ENCODE measurements at regions not wholly inside any gene's neighbourhood (a gene's known extent, or its start where the extent isn't known, plus 50 kb on each side); places are given as distances from the start of the nearest gene placed in this dataset.

DNA sequence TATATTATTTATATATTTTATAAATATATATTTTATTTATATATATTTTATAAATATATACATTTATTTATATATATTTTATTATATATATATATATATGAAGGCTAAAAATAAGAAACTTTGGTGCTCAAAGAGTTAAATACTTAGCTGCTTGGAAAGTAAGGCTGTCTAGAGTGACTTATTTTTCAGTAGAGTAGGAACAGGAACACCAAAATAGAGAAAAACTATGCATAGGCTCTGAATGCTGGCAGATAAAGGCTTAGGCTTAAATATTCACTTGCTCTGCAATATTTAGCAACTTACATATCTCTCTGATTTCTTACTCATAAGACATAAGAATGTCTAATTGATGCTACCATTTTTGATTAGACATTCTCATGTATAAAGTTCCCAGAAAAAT, 991.2 kb downstream of the VRK1 start:
- no peak overlapping the region for H3K27ac Mint-ChIP-seq (ENCODE audit: unreplicated experiment)
- TF ChIP-seq, protein P1, sequence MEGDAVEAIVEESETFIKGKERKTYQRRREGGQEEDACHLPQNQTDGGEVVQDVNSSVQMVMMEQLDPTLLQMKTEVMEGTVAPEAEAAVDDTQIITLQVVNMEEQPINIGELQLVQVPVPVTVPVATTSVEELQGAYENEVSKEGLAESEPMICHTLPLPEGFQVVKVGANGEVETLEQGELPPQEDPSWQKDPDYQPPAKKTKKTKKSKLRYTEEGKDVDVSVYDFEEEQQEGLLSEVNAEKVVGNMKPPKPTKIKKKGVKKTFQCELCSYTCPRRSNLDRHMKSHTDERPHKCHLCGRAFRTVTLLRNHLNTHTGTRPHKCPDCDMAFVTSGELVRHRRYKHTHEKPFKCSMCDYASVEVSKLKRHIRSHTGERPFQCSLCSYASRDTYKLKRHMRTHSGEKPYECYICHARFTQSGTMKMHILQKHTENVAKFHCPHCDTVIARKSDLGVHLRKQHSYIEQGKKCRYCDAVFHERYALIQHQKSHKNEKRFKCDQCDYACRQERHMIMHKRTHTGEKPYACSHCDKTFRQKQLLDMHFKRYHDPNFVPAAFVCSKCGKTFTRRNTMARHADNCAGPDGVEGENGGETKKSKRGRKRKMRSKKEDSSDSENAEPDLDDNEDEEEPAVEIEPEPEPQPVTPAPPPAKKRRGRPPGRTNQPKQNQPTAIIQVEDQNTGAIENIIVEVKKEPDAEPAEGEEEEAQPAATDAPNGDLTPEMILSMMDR (IDR thresholded peaks at IDR 0.05; ENCODE audit: partially characterized antibody, unreplicated experiment), result no peak
- H3K4me1 Mint-ChIP-seq (ENCODE audit: low read depth, unreplicated experiment), result no peaks in the 10 kb centered on the region
- DNase-seq, result no peak
- H3K9me3 Mint-ChIP-seq (ENCODE audit: unreplicated experiment), result no peaks in the 10 kb centered on the region
- H3K36me3 Mint-ChIP-seq (ENCODE audit: unreplicated experiment), result no peaks in the 10 kb centered on the region
- H3K27me3 Mint-ChIP-seq (ENCODE audit: unreplicated experiment), result peaks cover 2% of the 10 kb centered on the region
- no peak overlapping the region for H3K4me3 Mint-ChIP-seq (ENCODE audit: unreplicated experiment)

DNA sequence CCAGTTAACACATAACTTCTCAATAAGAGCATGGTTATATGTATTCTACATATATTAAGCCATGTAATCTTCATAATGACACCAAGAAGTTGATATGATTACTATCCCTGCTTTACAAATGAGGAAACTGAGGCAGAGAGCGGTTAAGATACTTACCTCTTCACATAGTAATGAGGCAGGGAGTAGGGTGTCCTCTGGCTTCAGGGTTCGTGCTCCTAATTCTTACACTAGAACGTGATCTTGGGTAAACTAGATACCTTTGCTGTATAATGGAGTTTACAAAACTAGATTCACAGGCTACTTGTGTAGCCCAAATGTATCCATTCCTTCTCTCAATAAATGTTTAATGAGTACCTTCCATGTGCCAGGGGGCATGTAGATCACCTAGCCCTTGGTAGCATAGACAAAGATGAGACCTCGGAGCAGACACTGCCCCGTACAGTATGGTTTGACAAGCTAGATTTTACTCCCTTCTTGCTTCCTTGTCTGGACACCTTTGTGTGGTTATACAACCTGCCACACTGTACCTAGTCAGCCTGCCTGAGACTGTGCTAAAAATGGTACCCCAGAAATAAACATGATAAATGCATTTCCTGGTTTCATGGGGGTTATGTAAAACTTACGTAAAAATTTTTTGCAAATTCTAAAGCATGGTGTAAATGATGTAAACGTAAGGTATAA, 991.8 kb downstream of the VRK1 start:
- TF ChIP-seq, protein P1 (IDR thresholded peaks at IDR 0.05; ENCODE audit: partially characterized antibody, unreplicated experiment), result no peak
- DNase-seq, result no peak
- no peak overlapping the region for H3K4me3 Mint-ChIP-seq (ENCODE audit: unreplicated experiment)
- H3K9me3 Mint-ChIP-seq (ENCODE audit: unreplicated experiment), result no peaks in the 10 kb centered on the region
- no peaks in the 10 kb centered on the region for H3K4me1 Mint-ChIP-seq (ENCODE audit: low read depth, unreplicated experiment)
- H3K27me3 Mint-ChIP-seq (ENCODE audit: unreplicated experiment), result peaks cover 2% of the 10 kb centered on the region
- no peak overlapping the region for H3K27ac Mint-ChIP-seq (ENCODE audit: unreplicated experiment)
- H3K36me3 Mint-ChIP-seq (ENCODE audit: unreplicated experiment), result no peaks in the 10 kb centered on the region

- TF ChIP-seq, protein P1 (IDR thresholded peaks at IDR 0.05; ENCODE audit: partially characterized antibody, unreplicated experiment), result no peak
- Mint-ChIP-seq H3K27me3 (ENCODE audit: unreplicated experiment) (peaks cover 2% of the 10 kb centered on the region), H3K4me1 (ENCODE audit: low read depth, unreplicated experiment) (no peaks in the 10 kb centered on the region), H3K9me3 (ENCODE audit: unreplicated experiment) (no peaks in the 10 kb centered on the region), H3K36me3 (ENCODE audit: unreplicated experiment) (no peaks in the 10 kb centered on the region), H3K4me3 (ENCODE audit: unreplicated experiment) (no peak overlapping the region), H3K27ac (ENCODE audit: unreplicated experiment) (no peak overlapping the region)
- no peak for DNase-seq
Observed at GRCh38 chr14:97791072-97791471, 993.9 kb downstream of the VRK1 start.

GRCh38 chr14:97791906-97792305, 994.7 kb downstream of the VRK1 start:
- H3K4me3 Mint-ChIP-seq (ENCODE audit: unreplicated experiment), result no peak overlapping the region
- no peaks in the 10 kb centered on the region for H3K36me3 Mint-ChIP-seq (ENCODE audit: unreplicated experiment)
- H3K27me3 Mint-ChIP-seq (ENCODE audit: unreplicated experiment), result peaks cover 2% of the 10 kb centered on the region
- H3K9me3 Mint-ChIP-seq (ENCODE audit: unreplicated experiment), result no peaks in the 10 kb centered on the region
- TF ChIP-seq, protein P1 (IDR thresholded peaks at IDR 0.05; ENCODE audit: partially characterized antibody, unreplicated experiment), result no peak
- H3K27ac Mint-ChIP-seq (ENCODE audit: unreplicated experiment), result no peak overlapping the region
- no peaks in the 10 kb centered on the region for H3K4me1 Mint-ChIP-seq (ENCODE audit: low read depth, unreplicated experiment)
- no peak for DNase-seq

- no peak overlapping the region for H3K4me3 Mint-ChIP-seq (ENCODE audit: unreplicated experiment)
- no peaks in the 10 kb centered on the region for H3K27me3 Mint-ChIP-seq (ENCODE audit: unreplicated experiment)
- H3K27ac Mint-ChIP-seq (ENCODE audit: unreplicated experiment), result no peak overlapping the region
- no peaks in the 10 kb centered on the region for H3K36me3 Mint-ChIP-seq (ENCODE audit: unreplicated experiment)
- no peaks in the 10 kb centered on the region for H3K9me3 Mint-ChIP-seq (ENCODE audit: unreplicated experiment)
- TF ChIP-seq, protein P1 (IDR thresholded peaks at IDR 0.05; ENCODE audit: partially characterized antibody, unreplicated experiment), result no peak
- no peak for DNase-seq
- H3K4me1 Mint-ChIP-seq (ENCODE audit: low read depth, unreplicated experiment), result no peaks in the 10 kb centered on the region
Observed at GRCh38 chr14:97796511-97796910, 999.3 kb downstream of the VRK1 start.
